Liver (tissue), 8 donors: ENCODE measurements at regions not wholly inside any gene's neighbourhood (a gene's known extent, or its start where the extent isn't known, plus 50 kb on each side); places are given as distances from the start of the nearest gene placed in this dataset.

Source experiments
- DNase-seq: peaks from one replicate; pipeline ENCODE4 v3.0.0-alpha.2; 2017; ENCODE audit warnings: low spot score
- H3K27ac ChIP-seq, 2 donors: one replicate each; pipeline ENCODE4 v1.7.0; 2013; ENCODE audit warnings: inconsistent platforms in 2 of 2, low read length in 2 of 2, control low read depth in 1 of 2, low read depth in 1 of 2, mild to moderate bottlenecking in 1 of 2
- H3K27me3 ChIP-seq, 4 donors: one replicate each; pipeline versions ENCODE4 v1.6.1 to v1.7.0; 2013; ENCODE audit warnings: low read length in 3 of 4, inconsistent platforms in 1 of 4, mild to moderate bottlenecking in 1 of 4, moderate library complexity in 1 of 4; ENCODE audit not compliant: control insufficient read depth in 4 of 4, insufficient read depth in 4 of 4
- H3K36me3 ChIP-seq, 4 donors: one replicate each; pipeline versions ENCODE4 v1.6.1 to v1.7.0; 2013; ENCODE audit warnings: low read length in 3 of 4, mild to moderate bottlenecking in 3 of 4, low read depth in 1 of 4, moderate library complexity in 1 of 4; ENCODE audit not compliant: control insufficient read depth in 4 of 4, insufficient read depth in 3 of 4
- H3K4me1 ChIP-seq, 4 donors: one replicate each; pipeline versions ENCODE4 v1.6.1 to v1.7.0; 2013; ENCODE audit warnings: low read length in 3 of 4, mild to moderate bottlenecking in 3 of 4, moderate library complexity in 1 of 4; ENCODE audit not compliant: control insufficient read depth in 4 of 4, insufficient read depth in 4 of 4
- H3K4me3 ChIP-seq, 3 donors: one replicate each; pipeline versions ENCODE4 v1.6.1 to v1.7.0; 2013; ENCODE audit warnings: low read length in 3 of 3, control low read depth in 1 of 3, low read depth in 1 of 3, mild to moderate bottlenecking in 1 of 3
- H3K9ac ChIP-seq, 2 donors: one replicate each; pipeline ENCODE4 v1.7.0; 2013; ENCODE audit warnings: low read length in 2 of 2, mild to moderate bottlenecking in 2 of 2, moderate library complexity in 2 of 2, control low read depth in 1 of 2, low read depth in 1 of 2
- H3K9me3 ChIP-seq, 4 donors: one replicate each; pipeline versions ENCODE4 v1.6.1 to v1.7.0; 2013; ENCODE audit warnings: low read length in 3 of 4; ENCODE audit not compliant: control insufficient read depth in 4 of 4
- FOXA1 ChIP-seq: IDR thresholded peaks from 2 replicates; pipeline ENCODE4 v1.6.1; 2016; ENCODE audit warnings: antibody characterized with exemption
- FOXA2 ChIP-seq: IDR thresholded peaks from 2 replicates; pipeline ENCODE4 v1.6.1; 2016; ENCODE audit warnings: antibody characterized with exemption
- GABPA ChIP-seq, 2 donors: IDR thresholded peaks in 1 of 2; conservative IDR thresholded peaks in 1 of 2; 2 replicates each; pipeline ENCODE4 v1.6.1; 2016; ENCODE audit warnings: antibody characterized with exemption in 2 of 2, mild to moderate bottlenecking in 1 of 2, moderate library complexity in 1 of 2
- HNF4A ChIP-seq, 2 donors: conservative IDR thresholded peaks; 2 replicates each; pipeline ENCODE4 v1.6.1; 2016; ENCODE audit warnings: antibody characterized with exemption in 2 of 2, mild to moderate bottlenecking in 2 of 2
- HNF4G ChIP-seq: IDR thresholded peaks from 2 replicates; pipeline ENCODE4 v1.6.1; 2016; ENCODE audit warnings: antibody characterized with exemption
- JUND ChIP-seq, 2 donors: IDR thresholded peaks; 2 replicates each; pipeline ENCODE4 v1.6.1; 2016; ENCODE audit warnings: antibody characterized with exemption in 2 of 2
- NR2F2 ChIP-seq: IDR thresholded peaks from 2 replicates; pipeline ENCODE4 v1.6.1; 2016; ENCODE audit warnings: antibody characterized with exemption
- RAD21 ChIP-seq, 2 donors: IDR thresholded peaks; 2 replicates each; pipeline ENCODE4 v1.6.1; 2016; ENCODE audit warnings: antibody characterized with exemption in 2 of 2, mild to moderate bottlenecking in 2 of 2
- RXRA ChIP-seq, 2 donors: IDR thresholded peaks; 2 replicates each; pipeline ENCODE4 v1.6.1; 2017 to 2018; ENCODE audit warnings: antibody characterized with exemption in 2 of 2, mild to moderate bottlenecking in 1 of 2
- SP1 ChIP-seq: IDR thresholded peaks from 2 replicates; pipeline ENCODE4 v1.6.1; 2018; ENCODE audit warnings: antibody characterized with exemption, mild to moderate bottlenecking
- TAF1 ChIP-seq: conservative IDR thresholded peaks from 2 replicates; pipeline ENCODE4 v1.6.1; 2016; ENCODE audit warnings: antibody characterized with exemption, mild to moderate bottlenecking
- YY1 ChIP-seq: IDR thresholded peaks from 2 replicates; pipeline ENCODE4 v1.6.1; 2016; ENCODE audit warnings: antibody characterized with exemption, mild to moderate bottlenecking
- WGBS: extraction: QIAGEN DNeasy Blood & Tissue Kit; methylation state at CpG from one replicate; pipeline ENCODE4 v1.1.7; 2013; 5-methylcytosine and 5-hydroxymethylcytosine counted together
- TF ChIP-seq, protein P1 (sequence below): IDR thresholded peaks from 2 replicates; pipeline ENCODE4 v1.6.1; 2016; ENCODE audit warnings: antibody characterized with exemption
- TF ChIP-seq, protein P2 (sequence below): IDR thresholded peaks from 2 replicates; pipeline ENCODE4 v1.6.1; 2016; ENCODE audit warnings: antibody characterized with exemption, mild to moderate bottlenecking
- TF ChIP-seq, protein P3 (sequence below): IDR thresholded peaks from 2 replicates; pipeline ENCODE4 v1.6.1; 2016; ENCODE audit warnings: antibody characterized with exemption
- TF ChIP-seq, protein P4 (sequence below): fragments of 150-350 bp; IDR thresholded peaks from 2 replicates; pipeline ENCODE4 v1.5.1; 2017; ENCODE audit warnings: improper control_type of control experiment, low read depth, low read length; ENCODE audit not compliant: missing input control
- TF ChIP-seq, protein P5 (sequence below): IDR thresholded peaks from 2 replicates; pipeline ENCODE4 v1.6.1; 2016; ENCODE audit warnings: antibody characterized with exemption
- donor health status: healthy.
- donor health status: healthy.
- donor health status: healthy.
- donor health status: healthy.
- donor health status: healthy.

DNA sequence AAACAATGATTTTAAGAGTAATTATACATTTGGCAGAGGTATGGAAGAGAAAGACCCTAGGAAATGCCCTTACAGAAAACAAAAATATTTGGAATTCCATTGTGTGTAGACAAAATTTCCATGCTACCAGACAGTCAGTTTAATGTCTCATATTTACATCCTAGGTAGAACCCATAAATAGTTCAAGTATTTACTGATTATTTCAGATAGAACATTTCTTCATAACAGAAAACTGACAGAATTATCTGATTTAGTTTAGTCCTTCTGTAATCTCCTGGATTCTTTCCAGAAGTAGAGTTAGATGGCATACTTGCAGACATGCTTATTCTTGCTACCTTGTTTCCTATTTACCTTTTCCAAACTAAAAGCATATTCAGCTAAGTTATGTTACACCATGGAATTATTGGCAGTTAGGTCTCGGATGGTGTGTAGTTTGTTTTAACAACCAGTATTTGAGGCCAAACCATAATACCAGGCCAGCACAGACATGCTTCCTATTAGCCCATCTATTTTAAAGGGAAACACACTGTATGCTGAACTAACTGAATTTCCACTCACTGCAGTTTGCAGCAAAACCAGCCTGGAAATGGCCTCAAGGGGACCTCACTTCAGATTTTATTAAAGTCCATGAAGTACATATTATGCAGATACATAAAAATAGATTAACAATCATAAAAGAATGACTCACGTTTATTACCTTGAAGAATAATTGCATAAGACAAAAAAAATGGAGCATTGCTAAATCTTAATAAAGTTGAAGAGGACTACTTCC lies 126.6 kb upstream of the LRIG3 start:
- no peaks in the 10 kb centered on the region for H3K27me3 ChIP-seq
- no peak overlapping the region for H3K9ac ChIP-seq
- WGBS = 76% methylated on average over 2 of the region's 2 CpGs
- H3K4me1 ChIP-seq = no peaks in the 10 kb centered on the region
- no peak overlapping the region for H3K27ac ChIP-seq
- H3K36me3 ChIP-seq = no peaks in the 10 kb centered on the region
- H3K9me3 ChIP-seq = no peaks in the 10 kb centered on the region
- TF ChIP-seq, protein P1, sequence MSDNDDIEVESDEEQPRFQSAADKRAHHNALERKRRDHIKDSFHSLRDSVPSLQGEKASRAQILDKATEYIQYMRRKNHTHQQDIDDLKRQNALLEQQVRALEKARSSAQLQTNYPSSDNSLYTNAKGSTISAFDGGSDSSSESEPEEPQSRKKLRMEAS = no peak
- TF ChIP-seq SP1 (no peak), YY1 (no peak), HNF4G (no peak), TAF1 (no peak), FOXA1 (no peak)
- TF ChIP-seq, protein P2, sequence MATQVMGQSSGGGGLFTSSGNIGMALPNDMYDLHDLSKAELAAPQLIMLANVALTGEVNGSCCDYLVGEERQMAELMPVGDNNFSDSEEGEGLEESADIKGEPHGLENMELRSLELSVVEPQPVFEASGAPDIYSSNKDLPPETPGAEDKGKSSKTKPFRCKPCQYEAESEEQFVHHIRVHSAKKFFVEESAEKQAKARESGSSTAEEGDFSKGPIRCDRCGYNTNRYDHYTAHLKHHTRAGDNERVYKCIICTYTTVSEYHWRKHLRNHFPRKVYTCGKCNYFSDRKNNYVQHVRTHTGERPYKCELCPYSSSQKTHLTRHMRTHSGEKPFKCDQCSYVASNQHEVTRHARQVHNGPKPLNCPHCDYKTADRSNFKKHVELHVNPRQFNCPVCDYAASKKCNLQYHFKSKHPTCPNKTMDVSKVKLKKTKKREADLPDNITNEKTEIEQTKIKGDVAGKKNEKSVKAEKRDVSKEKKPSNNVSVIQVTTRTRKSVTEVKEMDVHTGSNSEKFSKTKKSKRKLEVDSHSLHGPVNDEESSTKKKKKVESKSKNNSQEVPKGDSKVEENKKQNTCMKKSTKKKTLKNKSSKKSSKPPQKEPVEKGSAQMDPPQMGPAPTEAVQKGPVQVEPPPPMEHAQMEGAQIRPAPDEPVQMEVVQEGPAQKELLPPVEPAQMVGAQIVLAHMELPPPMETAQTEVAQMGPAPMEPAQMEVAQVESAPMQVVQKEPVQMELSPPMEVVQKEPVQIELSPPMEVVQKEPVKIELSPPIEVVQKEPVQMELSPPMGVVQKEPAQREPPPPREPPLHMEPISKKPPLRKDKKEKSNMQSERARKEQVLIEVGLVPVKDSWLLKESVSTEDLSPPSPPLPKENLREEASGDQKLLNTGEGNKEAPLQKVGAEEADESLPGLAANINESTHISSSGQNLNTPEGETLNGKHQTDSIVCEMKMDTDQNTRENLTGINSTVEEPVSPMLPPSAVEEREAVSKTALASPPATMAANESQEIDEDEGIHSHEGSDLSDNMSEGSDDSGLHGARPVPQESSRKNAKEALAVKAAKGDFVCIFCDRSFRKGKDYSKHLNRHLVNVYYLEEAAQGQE = no peak
- TF ChIP-seq, protein P3, sequence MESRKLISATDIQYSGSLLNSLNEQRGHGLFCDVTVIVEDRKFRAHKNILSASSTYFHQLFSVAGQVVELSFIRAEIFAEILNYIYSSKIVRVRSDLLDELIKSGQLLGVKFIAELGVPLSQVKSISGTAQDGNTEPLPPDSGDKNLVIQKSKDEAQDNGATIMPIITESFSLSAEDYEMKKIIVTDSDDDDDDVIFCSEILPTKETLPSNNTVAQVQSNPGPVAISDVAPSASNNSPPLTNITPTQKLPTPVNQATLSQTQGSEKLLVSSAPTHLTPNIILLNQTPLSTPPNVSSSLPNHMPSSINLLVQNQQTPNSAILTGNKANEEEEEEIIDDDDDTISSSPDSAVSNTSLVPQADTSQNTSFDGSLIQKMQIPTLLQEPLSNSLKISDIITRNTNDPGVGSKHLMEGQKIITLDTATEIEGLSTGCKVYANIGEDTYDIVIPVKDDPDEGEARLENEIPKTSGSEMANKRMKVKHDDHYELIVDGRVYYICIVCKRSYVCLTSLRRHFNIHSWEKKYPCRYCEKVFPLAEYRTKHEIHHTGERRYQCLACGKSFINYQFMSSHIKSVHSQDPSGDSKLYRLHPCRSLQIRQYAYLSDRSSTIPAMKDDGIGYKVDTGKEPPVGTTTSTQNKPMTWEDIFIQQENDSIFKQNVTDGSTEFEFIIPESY = no peak
- H3K4me3 ChIP-seq = no peak overlapping the region
- no peak for DNase-seq

DNA sequence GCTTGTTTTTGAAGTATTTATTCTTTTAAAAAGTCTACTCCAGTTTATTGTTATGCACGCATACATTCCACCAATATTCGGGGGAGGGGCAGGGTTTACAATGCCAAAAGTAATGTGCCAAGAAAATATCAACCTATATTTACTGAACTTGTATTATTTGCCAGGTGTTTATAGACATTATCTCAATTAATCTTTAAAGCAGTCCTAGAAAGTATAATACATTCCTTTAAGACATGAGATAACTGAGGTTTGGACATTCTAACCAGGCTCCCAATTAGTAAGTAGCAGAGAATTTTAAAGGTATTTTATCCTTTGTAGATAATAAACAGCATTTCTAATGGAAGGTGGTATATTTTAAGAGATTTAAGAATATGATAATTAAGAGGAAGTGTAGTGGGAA lies 124.5 kb upstream of the LRIG3 start:
- TF ChIP-seq, protein P4, sequence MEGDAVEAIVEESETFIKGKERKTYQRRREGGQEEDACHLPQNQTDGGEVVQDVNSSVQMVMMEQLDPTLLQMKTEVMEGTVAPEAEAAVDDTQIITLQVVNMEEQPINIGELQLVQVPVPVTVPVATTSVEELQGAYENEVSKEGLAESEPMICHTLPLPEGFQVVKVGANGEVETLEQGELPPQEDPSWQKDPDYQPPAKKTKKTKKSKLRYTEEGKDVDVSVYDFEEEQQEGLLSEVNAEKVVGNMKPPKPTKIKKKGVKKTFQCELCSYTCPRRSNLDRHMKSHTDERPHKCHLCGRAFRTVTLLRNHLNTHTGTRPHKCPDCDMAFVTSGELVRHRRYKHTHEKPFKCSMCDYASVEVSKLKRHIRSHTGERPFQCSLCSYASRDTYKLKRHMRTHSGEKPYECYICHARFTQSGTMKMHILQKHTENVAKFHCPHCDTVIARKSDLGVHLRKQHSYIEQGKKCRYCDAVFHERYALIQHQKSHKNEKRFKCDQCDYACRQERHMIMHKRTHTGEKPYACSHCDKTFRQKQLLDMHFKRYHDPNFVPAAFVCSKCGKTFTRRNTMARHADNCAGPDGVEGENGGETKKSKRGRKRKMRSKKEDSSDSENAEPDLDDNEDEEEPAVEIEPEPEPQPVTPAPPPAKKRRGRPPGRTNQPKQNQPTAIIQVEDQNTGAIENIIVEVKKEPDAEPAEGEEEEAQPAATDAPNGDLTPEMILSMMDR = no peak
- TF ChIP-seq, protein P1 = no peak
- no peak for TF ChIP-seq FOXA2
- TF ChIP-seq HNF4A (conservative IDR thresholded peaks at IDR 0.05) = no peak
- no peak for TF ChIP-seq HNF4G
- no peak for TF ChIP-seq RXRA (IDR thresholded peaks at IDR 0.05)
- no peak for TF ChIP-seq YY1
- no peak for TF ChIP-seq FOXA1
- TF ChIP-seq JUND (IDR thresholded peaks at IDR 0.05) = no peak
- TF ChIP-seq SP1 = no peak
- TF ChIP-seq, protein P3 = no peak
- TF ChIP-seq RAD21 (IDR thresholded peaks at IDR 0.05) = no peak
- no peak for TF ChIP-seq NR2F2
- TF ChIP-seq GABPA (IDR thresholded peaks at IDR 0.05 in 1 of 2, conservative IDR thresholded peaks at IDR 0.05 in 1 of 2) = no peak
- TF ChIP-seq, protein P5, sequence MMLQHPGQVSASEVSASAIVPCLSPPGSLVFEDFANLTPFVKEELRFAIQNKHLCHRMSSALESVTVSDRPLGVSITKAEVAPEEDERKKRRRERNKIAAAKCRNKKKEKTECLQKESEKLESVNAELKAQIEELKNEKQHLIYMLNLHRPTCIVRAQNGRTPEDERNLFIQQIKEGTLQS = no peak
- Histone ChIP-seq H3K9me3 (no peaks in the 10 kb centered on the region), H3K27ac (no peak overlapping the region), H3K9ac (no peak overlapping the region), H3K27me3 (no peaks in the 10 kb centered on the region), H3K4me3 (no peak overlapping the region), H3K4me1 (no peaks in the 10 kb centered on the region), H3K36me3 (no peaks in the 10 kb centered on the region)
- no peak for DNase-seq
- 86% methylated on average over 2 of the region's 2 CpGs for WGBS
